ENCODE measurements at regions not wholly inside any gene's neighbourhood (a gene's known extent, or its start where the extent isn't known, plus 50 kb on each side); places are given as distances from the start of the nearest gene placed in this dataset.

- TF ChIP-seq EZH2 (IDR thresholded peaks at IDR 0.05; ENCODE audit: borderline replicate concordance, low read depth, low read length, poor library complexity, severe bottlenecking) (no peak), CTCF (conservative IDR thresholded peaks at IDR 0.05; ENCODE audit: low read depth, low read length) (no peak)
Observed at GRCh38 chr6:80446454-80447045, 340.1 kb downstream of the BCKDHB start.
